ENCODE measurements at regions not wholly inside any gene's neighbourhood (a gene's known extent, or its start where the extent isn't known, plus 50 kb on each side); places are given as distances from the start of the nearest gene placed in this dataset.
"Not testable (repeated sequence)": the region's sequence is repeated elsewhere in the genome, so short reads cannot be mapped to it uniquely, and the experiment has no call there.

- Histone ChIP-seq H3K4me3 (no peak overlapping the region), H3K9me3 (no peaks in the 10 kb centered on the region), H3K27me3 (replicated peaks in 1 of 7) (no peaks in the 10 kb centered on the region), H3K4me1 (peaks cover 0 to 23% (median 11%) of the 10 kb centered on the region in 6 donors), H3K36me3 (no peaks in the 10 kb centered on the region), H3K27ac (peak overlapping the region in 5 of 8 donors; percentile 10 to 25 (median 19))
- DNase-seq: no peak
- intact Hi-C loops (cut with DNase I; ENCODE audit: low total_unique reads): no loop called here
- 30 to 52% (median 39%) methylated on average over 1 of the region's 1 CpG for WGBS, 5 donors
- TF ChIP-seq POLR2A (IDR thresholded peaks at IDR 0.05) (no peak), CTCF (IDR thresholded peaks at IDR 0.05 in 8 of 11, conservative IDR thresholded peaks at IDR 0.05 in 3 of 11) (no peak), POLR2AphosphoS5 (IDR thresholded peaks at IDR 0.05) (no peak)
Measured at GRCh38 chr12:58424735-58425392, 483.5 kb downstream of the ATP23 start.

- intact Hi-C loops (cut with DNase I; ENCODE audit: low total_unique reads): no loop called here
- peaks cover 0 to 23% (median 11%) of the 10 kb centered on the region in 6 donors for H3K4me1 ChIP-seq
- H3K27me3 ChIP-seq (replicated peaks in 1 of 7): no peaks in the 10 kb centered on the region
- H3K4me3 ChIP-seq: no peak overlapping the region
- no peaks in the 10 kb centered on the region for H3K9me3 ChIP-seq
- TF ChIP-seq POLR2A (IDR thresholded peaks at IDR 0.05) (no peak), POLR2AphosphoS5 (IDR thresholded peaks at IDR 0.05) (no peak)
- H3K27ac ChIP-seq: peak overlapping the region in 6 of 8 donors; percentile 13 to 60 (median 27)
- 33 to 47% (median 40%) methylated on average over 3 to 6 of the region's 6 CpGs for WGBS, 5 donors
- DNase-seq: no peak
- no peaks in the 10 kb centered on the region for H3K36me3 ChIP-seq
Measured at GRCh38 chr12:58425481-58426392, 484.4 kb downstream of the ATP23 start.

- H3K27ac ChIP-seq: peak overlapping the region in 3 of 8 donors; percentile 1 to 60 (median 45)
- H3K36me3 ChIP-seq; H3K9me3 ChIP-seq; intact Hi-C loops (cut with DNase I; ENCODE audit: low total_unique reads); H3K4me3 ChIP-seq; H3K27me3 ChIP-seq (replicated peaks in 1 of 7): not testable (repeated sequence)
- 50 to 69% (median 66%) methylated on average over 2 to 3 of the region's 3 CpGs for WGBS, 5 donors
- peak; percentile 55 for DNase-seq
- peaks cover 0 to 23% (median 11%) of the 10 kb centered on the region in 6 donors for H3K4me1 ChIP-seq
Measured at GRCh38 chr12:58426437-58426836, 485.1 kb downstream of the ATP23 start.

GRCh38 chr12:58433959-58434358 lies 486.3 kb downstream of the LRIG3 start:
- no peak overlapping the region for H3K4me3 ChIP-seq
- intact Hi-C loops (cut with DNase I; ENCODE audit: low total_unique reads): no loop called here

More at GRCh38 chr12:58433959-58434358, 486.3 kb downstream of the LRIG3 start:
- no peak overlapping the region for H3K27ac ChIP-seq
- 77 to 90% (median 87%) methylated on average over 1 of the region's 1 CpG for WGBS, 5 donors
- no peaks in the 10 kb centered on the region for H3K27me3 ChIP-seq (replicated peaks in 1 of 7)
- H3K9me3 ChIP-seq: no peaks in the 10 kb centered on the region
- H3K4me1 ChIP-seq: no peaks in the 10 kb centered on the region
- TF ChIP-seq CTCF (IDR thresholded peaks at IDR 0.05 in 8 of 11, conservative IDR thresholded peaks at IDR 0.05 in 3 of 11): no peak
- DNase-seq: no peak
- no peaks in the 10 kb centered on the region for H3K36me3 ChIP-seq

All from spleen (tissue), 11 donors.